IMR-90 (cell line): ENCODE measurements at regions not wholly inside any gene's neighbourhood (a gene's known extent, or its start where the extent isn't known, plus 50 kb on each side); places are given as distances from the start of the nearest gene placed in this dataset.
A peak's percentile ranks its signal among the peaks of the same experiment; 100 is the strongest.

Experiments used
- ATAC-seq: fragments of 200-7000 bp; cut with Tn5 transposase; 2 replicates; pipeline ENCODE4 v1.9.1; 2020; ENCODE audit warnings: low read depth, mild to moderate bottlenecking, moderate library complexity
- BruUV-seq: library from RNA; stranded (reverse); fragments of 400-500 nt; replicated peaks from 2 replicates; lab custom pipeline; 2021; lab: Mats Ljungman, UMichigan
- CTCF ChIA-PET: fragments of 300-600 bp; formaldehyde crosslinking; extraction: SDS; loops from one replicate; lab custom pipeline; 2021; ENCODE audit warnings: antibody characterized with exemption; lab: Yijun Ruan, JAX
- POLR2A ChIA-PET: fragments of 300-600 bp; sonication (Branson Sonifier 250); formaldehyde crosslinking; loops from one replicate; lab custom pipeline; 2022; ENCODE audit warnings: antibody characterized with exemption; ENCODE audit not compliant: unreplicated experiment; lab: Charles Lee
- DNase-seq: peaks from one replicate; pipeline ENCODE4 v3.0.0; 2013
- H2AFZ ChIP-seq: replicated peaks from 2 replicates; pipeline ENCODE3; 2013; ENCODE audit warnings: low read length, mild to moderate bottlenecking; ENCODE audit not compliant: poor library complexity
- H2AK5ac ChIP-seq: 2 replicates; pipeline ENCODE4 v1.6.1; 2013; ENCODE audit warnings: low read depth, low read length, inconsistent platforms
- H2AK9ac ChIP-seq: replicated peaks from 2 replicates; pipeline ENCODE3; 2013; ENCODE audit warnings: mild to moderate bottlenecking, low read depth, low read length, moderate library complexity; ENCODE audit not compliant: poor library complexity
- H2BK120ac ChIP-seq: 2 replicates; pipeline ENCODE4 v1.6.1; 2013; ENCODE audit warnings: low read depth, low read length, inconsistent platforms
- H2BK15ac ChIP-seq: 3 replicates; pipeline ENCODE4 v1.6.1; 2013; ENCODE audit warnings: low read depth, low read length, inconsistent platforms
- H2BK20ac ChIP-seq: 2 replicates; pipeline ENCODE4 v1.6.1; 2013; ENCODE audit warnings: low read depth, mild to moderate bottlenecking, inconsistent platforms, low read length, moderate library complexity
- H2BK5ac ChIP-seq: 2 replicates; pipeline ENCODE4 v1.6.1; 2013; ENCODE audit warnings: mild to moderate bottlenecking, low read depth, low read length, inconsistent platforms; ENCODE audit not compliant: poor library complexity, severe bottlenecking
- H3K14ac ChIP-seq: replicated peaks from 2 replicates; pipeline ENCODE4 v1.6.1; 2013; ENCODE audit warnings: low read depth, low read length, inconsistent platforms
- H3K18ac ChIP-seq: 2 replicates; pipeline ENCODE4 v1.6.1; 2013; ENCODE audit warnings: low read depth, low read length, control low read depth
- H3K23ac ChIP-seq: 2 replicates; pipeline ENCODE4 v1.6.1; 2013; ENCODE audit warnings: low read depth, low read length, inconsistent platforms
- H3K27ac ChIP-seq: 2 replicates; pipeline ENCODE4 v1.5.1; 2013; ENCODE audit warnings: mild to moderate bottlenecking, control low read depth, low read length; ENCODE audit not compliant: insufficient read depth
- H3K27me3 ChIP-seq: 2 replicates; pipeline ENCODE4 v1.6.1; 2013; ENCODE audit warnings: low read length; ENCODE audit not compliant: control insufficient read depth, insufficient read depth
- H3K36me3 ChIP-seq: 2 replicates; pipeline ENCODE4 v1.6.1; 2013; ENCODE audit warnings: low read length, mixed read lengths; ENCODE audit not compliant: control insufficient read depth, insufficient read depth
- H3K4ac ChIP-seq: 2 replicates; pipeline ENCODE4 v1.6.1; 2013; ENCODE audit warnings: low read depth, low read length, inconsistent platforms
- H3K4me1 ChIP-seq: 2 replicates; pipeline ENCODE4 v1.6.1; 2013; ENCODE audit warnings: low read length, mixed read lengths; ENCODE audit not compliant: control insufficient read depth, insufficient read depth
- H3K4me2 ChIP-seq: 2 replicates; pipeline ENCODE4 v1.6.1; 2013; ENCODE audit warnings: low read depth, mild to moderate bottlenecking, control low read depth, low read length, moderate library complexity
- H3K4me3 ChIP-seq: 2 replicates; pipeline ENCODE4 v1.5.1; 2013; ENCODE audit warnings: low read depth, mild to moderate bottlenecking, control low read depth, low read length, moderate library complexity; ENCODE audit not compliant: insufficient read depth
- H3K56ac ChIP-seq: 2 replicates; pipeline ENCODE4 v1.6.1; 2013; ENCODE audit warnings: low read length, inconsistent platforms; ENCODE audit not compliant: insufficient read depth; ENCODE audit errors: extremely low read depth
- H3K79me1 ChIP-seq, 2 experiments: 2 replicates each; pipeline ENCODE4 v1.6.1; 2013; ENCODE audit warnings: low read length in 2 of 2, inconsistent platforms in 1 of 2, low read depth in 1 of 2
- H3K9ac ChIP-seq: 2 replicates; pipeline ENCODE4 v1.6.1; 2013; ENCODE audit warnings: low read depth, low read length, control low read depth
- H3K9me1 ChIP-seq: 2 replicates; pipeline ENCODE4 v1.6.1; 2013; ENCODE audit warnings: low read length, inconsistent platforms; ENCODE audit not compliant: insufficient read depth
- H3K9me3 ChIP-seq: 2 replicates; pipeline ENCODE4 v1.6.1; 2013; ENCODE audit warnings: low read length; ENCODE audit not compliant: control insufficient read depth, insufficient read depth
- H4K20me1 ChIP-seq: 2 replicates; pipeline ENCODE4 v1.6.1; 2013; ENCODE audit warnings: low read length, inconsistent platforms; ENCODE audit not compliant: insufficient read depth
- H4K5ac ChIP-seq: 2 replicates; pipeline ENCODE4 v1.6.1; 2013; ENCODE audit warnings: mild to moderate bottlenecking, low read depth, low read length, control low read depth
- H4K8ac ChIP-seq, 2 experiments: 2 replicates each; pipeline ENCODE4 v1.6.1; 2013; ENCODE audit warnings: low read depth in 2 of 2, low read length in 2 of 2, control low read depth in 1 of 2, inconsistent platforms in 1 of 2
- H4K91ac ChIP-seq: 2 replicates; pipeline ENCODE4 v1.6.1; 2013; ENCODE audit warnings: low read depth, low read length, inconsistent platforms; ENCODE audit not compliant: insufficient read depth
- MAFK ChIP-seq: IDR thresholded peaks from 2 replicates; pipeline ENCODE4 v1.6.1; 2012; ENCODE audit warnings: low read depth, low read length, improper control_type of control experiment
- MAZ ChIP-seq: IDR thresholded peaks from 2 replicates; pipeline ENCODE4 v1.6.1; 2012; ENCODE audit warnings: low read depth, mild to moderate bottlenecking, low read length, improper control_type of control experiment, moderate library complexity, borderline replicate concordance
- dilution Hi-C: fragments of 300-500 bp; cut with HindIII; formaldehyde crosslinking; loops from one replicate; pipeline ENCODE4 v1.14.3; 2018; ENCODE audit warnings: low sequenced_read_pairs; ENCODE audit not compliant: unreplicated experiment
- in situ Hi-C: fragments of 300-500 bp; cut with MboI; formaldehyde crosslinking; loops from 3 replicates; pipeline ENCODE4 v1.14.3; 2019; ENCODE audit warnings: low sequenced_read_pairs, inconsistent platforms, mixed read lengths
- intact Hi-C: fragments of 100-400 bp; cut with micrococcal nuclease; formaldehyde crosslinking; loops from 2 replicates; pipeline ENCODE4 v1.10.0; 2022

- H4K5ac ChIP-seq, result no peak overlapping the region
- in situ Hi-C loops, result no loop called here
- CTCF ChIA-PET, result no interaction called here
- no peak overlapping the region for H2AK9ac ChIP-seq
- POLR2A ChIA-PET, result no interaction called here
- H2AK5ac ChIP-seq, result no peak overlapping the region
- no peak overlapping the region for H3K4me3 ChIP-seq
- no peaks in the 10 kb centered on the region for H4K20me1 ChIP-seq
- H3K9me3 ChIP-seq, result no peaks in the 10 kb centered on the region
- H3K4ac ChIP-seq, result no peak overlapping the region
- H3K36me3 ChIP-seq, result no peaks in the 10 kb centered on the region
- H3K27me3 ChIP-seq, result no peaks in the 10 kb centered on the region
- H2BK120ac ChIP-seq, result no peak overlapping the region
- H3K9me1 ChIP-seq, result peaks cover 3% of the 10 kb centered on the region; the same call in 1 of the 2 replicates
- ATAC-seq (no peak), DNase-seq (no peak)
- H3K9ac ChIP-seq, result no peak overlapping the region
- H3K18ac ChIP-seq, result no peak overlapping the region
- no peak overlapping the region for H4K8ac ChIP-seq
- no TSS peak for BruUV-seq
- no peak overlapping the region for H2AFZ ChIP-seq
- peak; percentile 93 for TF ChIP-seq MAFK
- no peak for TF ChIP-seq MAZ
- dilution Hi-C loops, result no loop called here
- no peak overlapping the region for H3K14ac ChIP-seq
- no peak overlapping the region for H3K4me2 ChIP-seq
- intact Hi-C loops, result no loop called here
- H3K56ac ChIP-seq, result no peak overlapping the region
- H2BK20ac ChIP-seq, result no peak overlapping the region
- H3K23ac ChIP-seq, result no peak overlapping the region
- H4K91ac ChIP-seq, result no peak overlapping the region
- no peaks in the 10 kb centered on the region for H3K79me1 ChIP-seq
- H2BK15ac ChIP-seq, result no peak overlapping the region
- no peak overlapping the region for H3K27ac ChIP-seq
- H3K4me1 ChIP-seq, result no peaks in the 10 kb centered on the region; the same call in 1 of the 2 replicates
- H2BK5ac ChIP-seq, result no peak overlapping the region
Observed at GRCh38 chr12:69019082-69019481, 86.1 kb upstream of the CPM start.
